ENCODE measurements at regions not wholly inside any gene's neighbourhood (a gene's known extent, or its start where the extent isn't known, plus 50 kb on each side); places are given as distances from the start of the nearest gene placed in this dataset.

DNA sequence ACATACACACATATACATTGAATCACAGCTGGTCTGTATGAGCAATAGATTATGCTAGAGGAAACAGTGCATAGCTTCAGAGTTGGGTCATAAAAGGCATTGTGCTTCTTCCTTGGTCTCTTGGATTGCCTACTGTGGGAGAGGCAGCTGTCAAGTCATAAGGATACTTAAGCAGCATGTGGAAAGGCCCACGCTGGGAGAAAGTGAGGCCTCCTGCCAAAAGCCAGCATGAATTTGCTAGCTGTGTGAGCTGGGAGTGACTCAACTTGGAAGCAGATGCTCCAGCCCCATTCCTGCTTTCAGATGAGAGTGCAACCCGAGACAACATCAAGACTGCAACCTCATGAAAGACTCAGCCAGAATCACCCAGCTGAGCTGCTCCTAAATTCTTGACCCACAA, 311.9 kb upstream of the TBX3 start:
- Histone ChIP-seq H3K4me3 (ENCODE audit: low read depth in 1 of 3, low read length in 3 of 3) (peak overlapping the region in 1 of 3 donors; percentile 26), H3K9me3 (ENCODE audit: control insufficient read depth in 4 of 4, low read length in 3 of 4) (no peaks in the 10 kb centered on the region), H3K4me1 (ENCODE audit: control insufficient read depth in 4 of 4, insufficient read depth in 4 of 4, low read length in 3 of 4) (no peaks in the 10 kb centered on the region), H3K36me3 (ENCODE audit: control insufficient read depth in 4 of 4, insufficient read depth in 3 of 4, low read depth in 1 of 4, low read length in 3 of 4) (no peaks in the 10 kb centered on the region), H3K27ac (ENCODE audit: low read depth in 1 of 2, low read length in 2 of 2) (no peak overlapping the region), H3K27me3 (ENCODE audit: control insufficient read depth in 4 of 4, insufficient read depth in 4 of 4, low read length in 3 of 4) (no peaks in the 10 kb centered on the region), H3K9ac (ENCODE audit: low read depth in 1 of 2, low read length in 2 of 2) (no peak overlapping the region)
- DNase-seq (ENCODE audit: low spot score) = no peak
- TF ChIP-seq GABPA (IDR thresholded peaks at IDR 0.05 in 1 of 2, conservative IDR thresholded peaks at IDR 0.05 in 1 of 2) (no peak), FOXA2 (IDR thresholded peaks at IDR 0.05) (no peak), FOXA1 (IDR thresholded peaks at IDR 0.05) (no peak), HNF4G (IDR thresholded peaks at IDR 0.05) (no peak), JUND (IDR thresholded peaks at IDR 0.05) (no peak), HNF4A (conservative IDR thresholded peaks at IDR 0.05) (no peak), EGR1 (IDR thresholded peaks at IDR 0.05; ENCODE audit: low read depth in 2 of 2) (no peak), NR2F2 (IDR thresholded peaks at IDR 0.05) (no peak), SP1 (IDR thresholded peaks at IDR 0.05) (no peak), TAF1 (conservative IDR thresholded peaks at IDR 0.05) (no peak), YY1 (IDR thresholded peaks at IDR 0.05) (no peak), RXRA (IDR thresholded peaks at IDR 0.05) (no peak), RAD21 (IDR thresholded peaks at IDR 0.05) (no peak)
- TF ChIP-seq, protein P1, sequence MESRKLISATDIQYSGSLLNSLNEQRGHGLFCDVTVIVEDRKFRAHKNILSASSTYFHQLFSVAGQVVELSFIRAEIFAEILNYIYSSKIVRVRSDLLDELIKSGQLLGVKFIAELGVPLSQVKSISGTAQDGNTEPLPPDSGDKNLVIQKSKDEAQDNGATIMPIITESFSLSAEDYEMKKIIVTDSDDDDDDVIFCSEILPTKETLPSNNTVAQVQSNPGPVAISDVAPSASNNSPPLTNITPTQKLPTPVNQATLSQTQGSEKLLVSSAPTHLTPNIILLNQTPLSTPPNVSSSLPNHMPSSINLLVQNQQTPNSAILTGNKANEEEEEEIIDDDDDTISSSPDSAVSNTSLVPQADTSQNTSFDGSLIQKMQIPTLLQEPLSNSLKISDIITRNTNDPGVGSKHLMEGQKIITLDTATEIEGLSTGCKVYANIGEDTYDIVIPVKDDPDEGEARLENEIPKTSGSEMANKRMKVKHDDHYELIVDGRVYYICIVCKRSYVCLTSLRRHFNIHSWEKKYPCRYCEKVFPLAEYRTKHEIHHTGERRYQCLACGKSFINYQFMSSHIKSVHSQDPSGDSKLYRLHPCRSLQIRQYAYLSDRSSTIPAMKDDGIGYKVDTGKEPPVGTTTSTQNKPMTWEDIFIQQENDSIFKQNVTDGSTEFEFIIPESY (IDR thresholded peaks at IDR 0.05) = no peak
- TF ChIP-seq, protein P2, sequence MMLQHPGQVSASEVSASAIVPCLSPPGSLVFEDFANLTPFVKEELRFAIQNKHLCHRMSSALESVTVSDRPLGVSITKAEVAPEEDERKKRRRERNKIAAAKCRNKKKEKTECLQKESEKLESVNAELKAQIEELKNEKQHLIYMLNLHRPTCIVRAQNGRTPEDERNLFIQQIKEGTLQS (IDR thresholded peaks at IDR 0.05) = no peak
- TF ChIP-seq, protein P3, sequence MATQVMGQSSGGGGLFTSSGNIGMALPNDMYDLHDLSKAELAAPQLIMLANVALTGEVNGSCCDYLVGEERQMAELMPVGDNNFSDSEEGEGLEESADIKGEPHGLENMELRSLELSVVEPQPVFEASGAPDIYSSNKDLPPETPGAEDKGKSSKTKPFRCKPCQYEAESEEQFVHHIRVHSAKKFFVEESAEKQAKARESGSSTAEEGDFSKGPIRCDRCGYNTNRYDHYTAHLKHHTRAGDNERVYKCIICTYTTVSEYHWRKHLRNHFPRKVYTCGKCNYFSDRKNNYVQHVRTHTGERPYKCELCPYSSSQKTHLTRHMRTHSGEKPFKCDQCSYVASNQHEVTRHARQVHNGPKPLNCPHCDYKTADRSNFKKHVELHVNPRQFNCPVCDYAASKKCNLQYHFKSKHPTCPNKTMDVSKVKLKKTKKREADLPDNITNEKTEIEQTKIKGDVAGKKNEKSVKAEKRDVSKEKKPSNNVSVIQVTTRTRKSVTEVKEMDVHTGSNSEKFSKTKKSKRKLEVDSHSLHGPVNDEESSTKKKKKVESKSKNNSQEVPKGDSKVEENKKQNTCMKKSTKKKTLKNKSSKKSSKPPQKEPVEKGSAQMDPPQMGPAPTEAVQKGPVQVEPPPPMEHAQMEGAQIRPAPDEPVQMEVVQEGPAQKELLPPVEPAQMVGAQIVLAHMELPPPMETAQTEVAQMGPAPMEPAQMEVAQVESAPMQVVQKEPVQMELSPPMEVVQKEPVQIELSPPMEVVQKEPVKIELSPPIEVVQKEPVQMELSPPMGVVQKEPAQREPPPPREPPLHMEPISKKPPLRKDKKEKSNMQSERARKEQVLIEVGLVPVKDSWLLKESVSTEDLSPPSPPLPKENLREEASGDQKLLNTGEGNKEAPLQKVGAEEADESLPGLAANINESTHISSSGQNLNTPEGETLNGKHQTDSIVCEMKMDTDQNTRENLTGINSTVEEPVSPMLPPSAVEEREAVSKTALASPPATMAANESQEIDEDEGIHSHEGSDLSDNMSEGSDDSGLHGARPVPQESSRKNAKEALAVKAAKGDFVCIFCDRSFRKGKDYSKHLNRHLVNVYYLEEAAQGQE (IDR thresholded peaks at IDR 0.05) = no peak
- TF ChIP-seq, protein P4, sequence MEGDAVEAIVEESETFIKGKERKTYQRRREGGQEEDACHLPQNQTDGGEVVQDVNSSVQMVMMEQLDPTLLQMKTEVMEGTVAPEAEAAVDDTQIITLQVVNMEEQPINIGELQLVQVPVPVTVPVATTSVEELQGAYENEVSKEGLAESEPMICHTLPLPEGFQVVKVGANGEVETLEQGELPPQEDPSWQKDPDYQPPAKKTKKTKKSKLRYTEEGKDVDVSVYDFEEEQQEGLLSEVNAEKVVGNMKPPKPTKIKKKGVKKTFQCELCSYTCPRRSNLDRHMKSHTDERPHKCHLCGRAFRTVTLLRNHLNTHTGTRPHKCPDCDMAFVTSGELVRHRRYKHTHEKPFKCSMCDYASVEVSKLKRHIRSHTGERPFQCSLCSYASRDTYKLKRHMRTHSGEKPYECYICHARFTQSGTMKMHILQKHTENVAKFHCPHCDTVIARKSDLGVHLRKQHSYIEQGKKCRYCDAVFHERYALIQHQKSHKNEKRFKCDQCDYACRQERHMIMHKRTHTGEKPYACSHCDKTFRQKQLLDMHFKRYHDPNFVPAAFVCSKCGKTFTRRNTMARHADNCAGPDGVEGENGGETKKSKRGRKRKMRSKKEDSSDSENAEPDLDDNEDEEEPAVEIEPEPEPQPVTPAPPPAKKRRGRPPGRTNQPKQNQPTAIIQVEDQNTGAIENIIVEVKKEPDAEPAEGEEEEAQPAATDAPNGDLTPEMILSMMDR (IDR thresholded peaks at IDR 0.05; ENCODE audit: low read depth, low read length, missing input control) = no peak
- TF ChIP-seq, protein P5, sequence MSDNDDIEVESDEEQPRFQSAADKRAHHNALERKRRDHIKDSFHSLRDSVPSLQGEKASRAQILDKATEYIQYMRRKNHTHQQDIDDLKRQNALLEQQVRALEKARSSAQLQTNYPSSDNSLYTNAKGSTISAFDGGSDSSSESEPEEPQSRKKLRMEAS (IDR thresholded peaks at IDR 0.05) = no peak
- 84% methylated on average over 2 of the region's 2 CpGs for WGBS

All from liver (tissue), 8 donors.